Stimulated activated naive CD4-positive, alpha-beta T cell (primary cell): ENCODE measurements at regions not wholly inside any gene's neighbourhood (a gene's known extent, or its start where the extent isn't known, plus 50 kb on each side); places are given as distances from the start of the nearest gene placed in this dataset.

Source experiments
- DNase-seq, 6 experiments: peaks; one replicate each; lab custom pipeline; 2025; lab: John Stamatoyannopoulos, UW

- no peak for DNase-seq
Observed at GRCh38 chr5:84685121-84685894, 300.6 kb upstream of the EDIL3 start.

- no peak for DNase-seq
Observed at GRCh38 chr5:84683594-84683993, 298.9 kb upstream of the EDIL3 start.

GRCh38 chr5:84682531-84682930 lies 297.9 kb upstream of the EDIL3 start:
- DNase-seq, result no peak

- DNase-seq, result no peak
Observed at GRCh38 chr5:84680908-84681307, 296.2 kb upstream of the EDIL3 start.

GRCh38 chr5:84673785-84674184 lies 289.1 kb upstream of the EDIL3 start:
- DNase-seq, result no peak

GRCh38 chr5:84667576-84667975 lies 282.9 kb upstream of the EDIL3 start:
- no peak for DNase-seq

- no peak for DNase-seq
Observed at GRCh38 chr5:84650429-84650828, 265.7 kb upstream of the EDIL3 start.

GRCh38 chr5:84647581-84647980 lies 262.9 kb upstream of the EDIL3 start:
- no peak for DNase-seq

GRCh38 chr5:84642795-84643194 lies 258.1 kb upstream of the EDIL3 start:
- DNase-seq, result no peak

GRCh38 chr5:84642324-84642723 lies 257.6 kb upstream of the EDIL3 start:
- no peak for DNase-seq

GRCh38 chr5:84637662-84638375 lies 253.1 kb upstream of the EDIL3 start:
- DNase-seq, result no peak

- DNase-seq, result no peak
Observed at GRCh38 chr5:84635235-84636055, 250.8 kb upstream of the EDIL3 start.

- no peak for DNase-seq
Observed at GRCh38 chr5:84634256-84634655, 249.6 kb upstream of the EDIL3 start.

- no peak for DNase-seq
Observed at GRCh38 chr5:84632418-84632817, 247.7 kb upstream of the EDIL3 start.

- no peak for DNase-seq
Observed at GRCh38 chr5:84628918-84629317, 244.2 kb upstream of the EDIL3 start.

GRCh38 chr5:84623019-84623418 lies 238.3 kb upstream of the EDIL3 start:
- no peak for DNase-seq

GRCh38 chr5:84622461-84622860 lies 237.8 kb upstream of the EDIL3 start:
- DNase-seq, result no peak

GRCh38 chr5:84618262-84618661 lies 233.6 kb upstream of the EDIL3 start:
- DNase-seq, result no peak

- DNase-seq, result no peak
Observed at GRCh38 chr5:84614906-84615305, 230.2 kb upstream of the EDIL3 start.

GRCh38 chr5:84606784-84607183 lies 222.1 kb upstream of the EDIL3 start:
- no peak for DNase-seq

GRCh38 chr5:84605241-84605640 lies 220.6 kb upstream of the EDIL3 start:
- DNase-seq, result no peak

GRCh38 chr5:84603568-84604185 lies 219.0 kb upstream of the EDIL3 start:
- no peak for DNase-seq
